RWPE2 (cell line): ENCODE measurements at regions not wholly inside any gene's neighbourhood (a gene's known extent, or its start where the extent isn't known, plus 50 kb on each side); places are given as distances from the start of the nearest gene placed in this dataset.

Experiments
- ATAC-seq: fragments of 200-7000 bp; cut with Tn5 transposase; 3 replicates; pipeline ENCODE4 v1.9.1; 2021; ENCODE audit warnings: low read depth
- DNase-seq: peaks from one replicate; pipeline ENCODE4 v3.0.0-alpha.2; 2020; ENCODE audit warnings: low spot score
- H3K27ac ChIP-seq: fragments of 450-650 bp; 2 replicates; pipeline ENCODE4 v1.5.1; 2017; ENCODE audit warnings: mild to moderate bottlenecking; ENCODE audit not compliant: poor library complexity, severe bottlenecking
- H3K27me3 ChIP-seq: fragments of 250-450 bp; sonication (Bioruptor Pico); 2 replicates; pipeline ENCODE4 v1.5.1; 2021; ENCODE audit warnings: mild to moderate bottlenecking, moderate library complexity; ENCODE audit not compliant: insufficient read depth, poor library complexity, severe bottlenecking
- H3K36me3 ChIP-seq: fragments of 250-450 bp; sonication (Bioruptor Pico); 2 replicates; pipeline ENCODE4 v1.5.1; 2020; ENCODE audit warnings: low read depth, mild to moderate bottlenecking, moderate library complexity
- H3K4me1 ChIP-seq: fragments of 250-450 bp; sonication (Bioruptor Pico); 2 replicates; pipeline ENCODE4 v1.5.1; 2021; ENCODE audit warnings: mild to moderate bottlenecking, moderate library complexity; ENCODE audit not compliant: insufficient read depth, poor library complexity, severe bottlenecking
- H3K4me3 ChIP-seq: fragments of 250-450 bp; sonication (Bioruptor Pico); 2 replicates; pipeline ENCODE4 v1.5.1; 2021; ENCODE audit warnings: mild to moderate bottlenecking, moderate library complexity; ENCODE audit not compliant: severe bottlenecking
- H3K9me3 ChIP-seq: fragments of 250-450 bp; sonication (Bioruptor Pico); 2 replicates; pipeline ENCODE4 v1.5.1; 2021; ENCODE audit warnings: mild to moderate bottlenecking, moderate library complexity; ENCODE audit not compliant: severe bottlenecking
- CTCF ChIP-seq: fragments of 450-650 bp; IDR thresholded peaks from one replicate; pipeline ENCODE4 v1.5.1; 2017; ENCODE audit warnings: mild to moderate bottlenecking, moderate library complexity; ENCODE audit not compliant: poor library complexity, severe bottlenecking

DNA sequence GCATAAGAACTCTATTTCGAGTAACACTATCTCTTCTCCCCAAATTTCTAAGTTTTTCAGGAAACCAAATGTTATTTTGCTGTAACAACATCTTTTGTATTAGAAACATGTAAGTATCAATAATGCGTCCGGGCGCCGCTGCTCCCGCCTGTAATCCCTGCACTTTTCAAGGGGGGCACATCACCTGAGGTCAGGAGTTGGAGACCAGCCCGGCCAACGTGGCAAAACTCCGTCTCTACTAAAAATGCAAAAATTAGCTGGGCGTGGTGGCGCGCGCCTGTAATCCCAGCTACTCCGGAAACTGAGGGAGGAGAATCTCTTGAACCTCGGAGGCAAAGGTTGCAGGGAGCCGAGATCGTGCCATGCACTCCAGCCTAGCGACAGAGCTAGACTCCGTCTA is 881.1 kb upstream of the NUDT12 start:
- H3K4me1 ChIP-seq, result no peaks in the 10 kb centered on the region
- no peaks in the 10 kb centered on the region for H3K9me3 ChIP-seq
- ATAC-seq (no peak), DNase-seq (no peak)
- TF ChIP-seq CTCF, result no peak
- H3K4me3 ChIP-seq, result no peak overlapping the region
- H3K36me3 ChIP-seq, result no peaks in the 10 kb centered on the region
- no peak overlapping the region for H3K27ac ChIP-seq
- H3K27me3 ChIP-seq, result no peaks in the 10 kb centered on the region

- TF ChIP-seq CTCF, result no peak
- Histone ChIP-seq H3K27ac (no peak overlapping the region), H3K4me1 (no peaks in the 10 kb centered on the region), H3K9me3 (no peaks in the 10 kb centered on the region), H3K36me3 (no peaks in the 10 kb centered on the region), H3K27me3 (no peaks in the 10 kb centered on the region), H3K4me3 (no peak overlapping the region)
- DNase-seq (no peak), ATAC-seq (no peak)
These were observed 869.4 kb upstream of the NUDT12 start for GRCh38 chr5:104431981-104432380.

- no peak for TF ChIP-seq CTCF
- H3K4me3 ChIP-seq, result no peak overlapping the region
- no peaks in the 10 kb centered on the region for H3K36me3 ChIP-seq
- H3K27me3 ChIP-seq, result no peaks in the 10 kb centered on the region
- no peak overlapping the region for H3K27ac ChIP-seq
- no peaks in the 10 kb centered on the region for H3K4me1 ChIP-seq
- DNase-seq (no peak), ATAC-seq (0 out of 3 replicates have a peak, but pooled peaks have one; percentile 35)
- H3K9me3 ChIP-seq, result no peaks in the 10 kb centered on the region
These were observed 868.5 kb upstream of the NUDT12 start for GRCh38 chr5:104431002-104431620.

GRCh38 chr5:104429911-104430310 is 867.3 kb upstream of the NUDT12 start:
- DNase-seq, result no peak
- Histone ChIP-seq H3K9me3 (no peaks in the 10 kb centered on the region), H3K27ac (no peak overlapping the region), H3K4me3 (no peak overlapping the region), H3K36me3 (no peaks in the 10 kb centered on the region), H3K4me1 (no peaks in the 10 kb centered on the region), H3K27me3 (no peaks in the 10 kb centered on the region)
- no peak for TF ChIP-seq CTCF
- ATAC-seq, result no peak

DNA sequence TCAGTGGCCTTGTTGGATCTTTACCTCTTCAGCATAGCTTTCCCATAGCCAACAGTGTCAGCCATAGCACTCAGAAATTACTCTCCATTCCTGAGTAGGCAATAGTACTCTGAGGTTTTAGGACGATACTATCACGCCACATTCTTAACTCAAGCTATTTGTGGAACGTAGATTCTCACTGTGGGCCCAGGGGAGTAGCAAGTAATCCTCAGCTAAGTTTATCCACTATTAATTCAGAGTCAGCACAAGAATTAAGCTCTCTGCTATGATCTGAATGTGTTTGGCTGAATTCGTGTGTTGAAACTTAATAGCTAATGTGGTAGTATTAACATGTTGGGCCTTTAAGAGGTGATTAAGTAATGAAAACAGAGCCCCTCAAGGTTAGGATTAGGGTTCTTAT is 858.8 kb upstream of the NUDT12 start:
- no peak overlapping the region for H3K4me3 ChIP-seq
- ATAC-seq (no peak), DNase-seq (no peak)
- no peaks in the 10 kb centered on the region for H3K4me1 ChIP-seq
- H3K27me3 ChIP-seq, result no peaks in the 10 kb centered on the region
- H3K27ac ChIP-seq, result no peak overlapping the region
- H3K36me3 ChIP-seq, result no peaks in the 10 kb centered on the region
- no peak for TF ChIP-seq CTCF
- no peaks in the 10 kb centered on the region for H3K9me3 ChIP-seq
